Inferior parietal cortex (tissue), 1 donor: ENCODE measurements at regions not wholly inside any gene's neighbourhood (a gene's known extent, or its start where the extent isn't known, plus 50 kb on each side); places are given as distances from the start of the nearest gene placed in this dataset.

Source experiments
- DNase-seq: peaks from one replicate; pipeline ENCODE4 v3.0.0-alpha.2; 2016; ENCODE audit errors: extremely low spot score

- no peak for DNase-seq
Observed at GRCh38 chr2:156088587-156088986, 243.9 kb downstream of the NR4A2 start.

GRCh38 chr2:156087875-156088274, 244.6 kb downstream of the NR4A2 start:
- no peak for DNase-seq

GRCh38 chr2:156083763-156084493, 248.6 kb downstream of the NR4A2 start:
- no peak for DNase-seq

GRCh38 chr2:156079845-156080244, 252.7 kb downstream of the NR4A2 start:
- DNase-seq, result no peak

GRCh38 chr2:156077041-156077742, 255.3 kb downstream of the NR4A2 start:
- no peak for DNase-seq

GRCh38 chr2:156065912-156066311, 266.6 kb downstream of the NR4A2 start:
- DNase-seq, result no peak

GRCh38 chr2:156064540-156064939, 268.0 kb downstream of the NR4A2 start:
- DNase-seq, result no peak

GRCh38 chr2:156057647-156058046, 274.9 kb downstream of the NR4A2 start:
- DNase-seq, result no peak

- DNase-seq, result no peak
Observed at GRCh38 chr2:156054983-156055382, 277.5 kb downstream of the NR4A2 start.

GRCh38 chr2:156046900-156047299, 285.6 kb downstream of the NR4A2 start:
- DNase-seq, result no peak

- DNase-seq, result no peak
Observed at GRCh38 chr2:156042895-156043294, 289.6 kb downstream of the NR4A2 start.

- no peak for DNase-seq
Observed at GRCh38 chr2:156038021-156038420, 294.5 kb downstream of the NR4A2 start.

- no peak for DNase-seq
Observed at GRCh38 chr2:156037482-156037881, 295.0 kb downstream of the NR4A2 start.

GRCh38 chr2:156031121-156031520, 301.4 kb downstream of the NR4A2 start:
- no peak for DNase-seq

- DNase-seq, result no peak
Observed at GRCh38 chr2:156023229-156023869, 309.2 kb downstream of the NR4A2 start.

- DNase-seq, result no peak
Observed at GRCh38 chr2:156021146-156022040, 311.1 kb downstream of the NR4A2 start.

GRCh38 chr2:156019341-156019740, 313.2 kb downstream of the NR4A2 start:
- no peak for DNase-seq

- no peak for DNase-seq
Observed at GRCh38 chr2:156017341-156017885, 315.1 kb downstream of the NR4A2 start.

GRCh38 chr2:156009293-156009692, 323.2 kb downstream of the NR4A2 start:
- DNase-seq, result no peak

- no peak for DNase-seq
Observed at GRCh38 chr2:156006721-156007618, 325.6 kb downstream of the NR4A2 start.
